Endothelial cell of umbilical vein (primary cell): ENCODE measurements at regions not wholly inside any gene's neighbourhood (a gene's known extent, or its start where the extent isn't known, plus 50 kb on each side); places are given as distances from the start of the nearest gene placed in this dataset.

ENCODE experiments used
- BruUV-seq: library from RNA; stranded (reverse); fragments of 400-500 nt; replicated peaks from 2 replicates; lab custom pipeline; 2021; lab: Mats Ljungman, UMichigan
- CTCF ChIA-PET: fragments of 300-600, 350-600 bp; sonication (Branson Sonifier 250); formaldehyde crosslinking; loops from one replicate; lab custom pipeline; 2021; ENCODE audit warnings: antibody characterized with exemption, inconsistent platforms; lab: Charles Lee
- POLR2A ChIA-PET: fragments of 300-600, 350-600 bp; sonication (Branson Sonifier 250); formaldehyde crosslinking; loops from one replicate; lab custom pipeline; 2021; ENCODE audit warnings: antibody characterized with exemption, inconsistent platforms; lab: Charles Lee
- DNase-seq: peaks from one replicate; pipeline ENCODE4 v3.0.0-alpha.2; 2011; ENCODE audit warnings: low read depth, low spot score
- FAIRE-seq: peaks from 2 replicates; lab custom pipeline; 2011; peaks lifted over from hg19 to GRCh38; lab: Jason Lieb, UNC
- H2AFZ ChIP-seq: 2 replicates; pipeline ENCODE4 v1.6.0; 2012; ENCODE audit warnings: low read depth, low read length, control low read depth, inconsistent platforms
- H3K27ac ChIP-seq: 2 replicates; pipeline ENCODE4 v1.5.1; 2011; ENCODE audit warnings: low read depth, mild to moderate bottlenecking, control low read depth, low read length, moderate library complexity; ENCODE audit not compliant: insufficient read depth
- H3K27me3 ChIP-seq, 2 experiments: 2 replicates each; pipeline versions ENCODE4 v1.6.0 to v1.6.1; 2011; ENCODE audit warnings: low read length in 2 of 2, mixed read lengths in 1 of 2; ENCODE audit not compliant: control insufficient read depth in 2 of 2, insufficient read depth in 2 of 2
- H3K36me3 ChIP-seq, 2 experiments: 2 replicates in 1 of 2; 3 replicates in 1 of 2; pipeline ENCODE4 v1.5.1; 2011; ENCODE audit warnings: low read length in 2 of 2, mild to moderate bottlenecking in 1 of 2, moderate library complexity in 1 of 2; ENCODE audit not compliant: control insufficient read depth in 2 of 2, insufficient read depth in 2 of 2; ENCODE audit errors: extremely low read depth in 1 of 2
- H3K4me1 ChIP-seq: 3 replicates; pipeline ENCODE4 v1.5.1; 2011; ENCODE audit warnings: mild to moderate bottlenecking, low read length; ENCODE audit not compliant: control insufficient read depth, insufficient read depth; ENCODE audit errors: extremely low read depth
- H3K4me2 ChIP-seq: 2 replicates; pipeline ENCODE4 v1.6.1; 2011; ENCODE audit warnings: low read length, control low read depth, mixed read lengths; ENCODE audit not compliant: insufficient read depth
- H3K4me3 ChIP-seq, 3 experiments: fragments of 200-600 bp in 1 of 3; sonication (generic), shearing (Covaris generic) in 1 of 3; replicated peaks in 1 of 3; 2 replicates each; pipeline ENCODE4 v1.5.1; 2011 to 2016; ENCODE audit warnings: control low read depth in 3 of 3, low read length in 3 of 3, mild to moderate bottlenecking in 2 of 3, inconsistent platforms in 1 of 3, low read depth in 1 of 3, moderate library complexity in 1 of 3; ENCODE audit not compliant: insufficient read depth in 1 of 3
- H3K79me2 ChIP-seq: 2 replicates; pipeline ENCODE4 v1.6.0; 2012; ENCODE audit warnings: low read length, inconsistent platforms; ENCODE audit not compliant: control insufficient read depth, insufficient read depth
- H3K9ac ChIP-seq: replicated peaks from 2 replicates; pipeline ENCODE3; 2011; ENCODE audit warnings: low read length, control low read depth; ENCODE audit not compliant: insufficient read depth; ENCODE audit errors: extremely low read depth
- H3K9me1 ChIP-seq: replicated peaks from 3 replicates; pipeline ENCODE4 v1.6.0; 2011; ENCODE audit warnings: mild to moderate bottlenecking, low read length; ENCODE audit not compliant: control insufficient read depth, insufficient read depth; ENCODE audit errors: extremely low read depth
- H3K9me3 ChIP-seq: replicated peaks from 2 replicates; pipeline ENCODE4 v1.5.1; 2012; ENCODE audit warnings: low read length, inconsistent platforms; ENCODE audit not compliant: control insufficient read depth, insufficient read depth
- H4K20me1 ChIP-seq: replicated peaks from 2 replicates; pipeline ENCODE3; 2011; ENCODE audit warnings: mild to moderate bottlenecking, low read length; ENCODE audit not compliant: control insufficient read depth, insufficient read depth; ENCODE audit errors: extremely low read depth
- EZH2 ChIP-seq: IDR thresholded peaks from 2 replicates; pipeline ENCODE4 v1.6.1; 2012; ENCODE audit warnings: borderline replicate concordance, low read depth, mild to moderate bottlenecking, moderate library complexity, low read length, inconsistent platforms; ENCODE audit not compliant: severe bottlenecking
- FOS ChIP-seq: IDR thresholded peaks from 2 replicates; pipeline ENCODE4 v1.6.1; 2011; ENCODE audit warnings: mild to moderate bottlenecking, low read length, moderate library complexity, borderline replicate concordance; ENCODE audit not compliant: insufficient read depth
- GATA2 ChIP-seq: IDR thresholded peaks from 2 replicates; pipeline ENCODE4 v1.7.0; 2011; ENCODE audit warnings: low read depth, mild to moderate bottlenecking, moderate library complexity, mixed read lengths, low read length; ENCODE audit not compliant: insufficient read length, insufficient read depth
- JUN ChIP-seq: IDR thresholded peaks from 2 replicates; pipeline ENCODE4 v1.6.1; 2011; ENCODE audit warnings: borderline replicate concordance, low read depth; ENCODE audit not compliant: insufficient read length, insufficient read depth
- MYC ChIP-seq: IDR thresholded peaks from one replicate; pipeline ENCODE4 v1.6.1; 2011; ENCODE audit warnings: mild to moderate bottlenecking, low read depth, low read length
- POLR2A ChIP-seq: IDR thresholded peaks from 2 replicates; pipeline ENCODE4 v1.6.1; 2012; ENCODE audit warnings: low read depth, mild to moderate bottlenecking, control low read depth, low read length
- POLR2AphosphoS5 ChIP-seq: IDR thresholded peaks from 2 replicates; pipeline ENCODE4 v1.6.1; 2012; ENCODE audit warnings: low read depth, mild to moderate bottlenecking, control low read depth, low read length, moderate library complexity; ENCODE audit not compliant: insufficient read depth
- dilution Hi-C: fragments of 300-500 bp; cut with MboI; formaldehyde crosslinking; loops from one replicate; pipeline ENCODE4 v1.15.0; 2019; ENCODE audit warnings: low sequenced_read_pairs; ENCODE audit not compliant: extremely low pct_ligation_motif_present
- intact Hi-C: fragments of 100-400 bp; cut with micrococcal nuclease; formaldehyde crosslinking; loops from one replicate; pipeline ENCODE4 v1.10.0; 2022
- TF ChIP-seq, protein P1 (sequence below): IDR thresholded peaks from 2 replicates; pipeline ENCODE4 v1.6.1; 2011; ENCODE audit not compliant: insufficient read depth, insufficient read length
- TF ChIP-seq, protein P2 (sequence below), 2 donors: IDR thresholded peaks; 1 replicate in 1 of 2; 2 replicates in 1 of 2; pipeline ENCODE4 v1.5.1; 2011; ENCODE audit warnings: low read length in 2 of 2, mild to moderate bottlenecking in 2 of 2, moderate library complexity in 2 of 2, control low read depth in 1 of 2, inconsistent platforms in 1 of 2, low read depth in 1 of 2; ENCODE audit not compliant: insufficient read depth in 1 of 2; ENCODE audit errors: extremely low read depth in 1 of 2

DNA sequence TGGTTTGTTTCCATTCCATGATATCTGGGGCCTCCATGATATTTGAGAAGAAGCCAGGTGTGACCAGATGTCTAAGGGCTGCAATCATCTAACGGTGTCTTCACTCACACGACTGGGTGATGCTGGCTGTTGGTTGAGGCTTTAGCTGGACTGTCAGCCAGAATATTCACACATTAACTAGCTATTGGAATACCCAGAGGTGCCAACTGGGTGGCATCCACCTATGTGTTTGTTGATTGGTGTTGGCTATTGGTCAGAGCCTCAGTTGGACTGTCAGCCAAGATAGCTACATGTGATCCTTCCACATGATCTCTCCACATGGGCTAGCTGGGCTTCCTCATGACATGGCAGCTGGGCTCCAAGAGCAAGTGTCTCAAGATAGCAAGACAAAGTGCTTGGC lies 117.4 kb downstream of the CDCA7 start:
- Histone ChIP-seq H3K27me3 (peaks cover 0 to 4% of the 10 kb centered on the region in 2 experiments), H3K4me2 (no peak overlapping the region), H3K36me3 (no peaks in the 10 kb centered on the region), H3K9ac (no peak overlapping the region), H2AFZ (no peak overlapping the region), H3K4me3 (no peak overlapping the region), H3K9me3 (no peaks in the 10 kb centered on the region), H3K79me2 (no peaks in the 10 kb centered on the region), H3K4me1 (no peaks in the 10 kb centered on the region), H3K9me1 (no peaks in the 10 kb centered on the region), H4K20me1 (no peaks in the 10 kb centered on the region), H3K27ac (no peak overlapping the region)
- FAIRE-seq (no peak), DNase-seq (no peak)
- BruUV-seq: no TSS peak
- intact Hi-C loops: no loop called here
- dilution Hi-C loops: no loop called here
- POLR2A ChIA-PET: no interaction called here
- CTCF ChIA-PET: interaction anchor here (0.6 to 1.1 kb wide), 4 partner anchors 69 to 185 kb away, joined by 3 to 4 read pairs (median 3); no protein-coding TSS in a partner anchor
- TF ChIP-seq, protein P1, sequence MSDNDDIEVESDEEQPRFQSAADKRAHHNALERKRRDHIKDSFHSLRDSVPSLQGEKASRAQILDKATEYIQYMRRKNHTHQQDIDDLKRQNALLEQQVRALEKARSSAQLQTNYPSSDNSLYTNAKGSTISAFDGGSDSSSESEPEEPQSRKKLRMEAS: no peak
- TF ChIP-seq GATA2 (no peak), POLR2A (no peak), POLR2AphosphoS5 (no peak), MYC (no peak), EZH2 (no peak), JUN (no peak), FOS (no peak)
- TF ChIP-seq, protein P2, sequence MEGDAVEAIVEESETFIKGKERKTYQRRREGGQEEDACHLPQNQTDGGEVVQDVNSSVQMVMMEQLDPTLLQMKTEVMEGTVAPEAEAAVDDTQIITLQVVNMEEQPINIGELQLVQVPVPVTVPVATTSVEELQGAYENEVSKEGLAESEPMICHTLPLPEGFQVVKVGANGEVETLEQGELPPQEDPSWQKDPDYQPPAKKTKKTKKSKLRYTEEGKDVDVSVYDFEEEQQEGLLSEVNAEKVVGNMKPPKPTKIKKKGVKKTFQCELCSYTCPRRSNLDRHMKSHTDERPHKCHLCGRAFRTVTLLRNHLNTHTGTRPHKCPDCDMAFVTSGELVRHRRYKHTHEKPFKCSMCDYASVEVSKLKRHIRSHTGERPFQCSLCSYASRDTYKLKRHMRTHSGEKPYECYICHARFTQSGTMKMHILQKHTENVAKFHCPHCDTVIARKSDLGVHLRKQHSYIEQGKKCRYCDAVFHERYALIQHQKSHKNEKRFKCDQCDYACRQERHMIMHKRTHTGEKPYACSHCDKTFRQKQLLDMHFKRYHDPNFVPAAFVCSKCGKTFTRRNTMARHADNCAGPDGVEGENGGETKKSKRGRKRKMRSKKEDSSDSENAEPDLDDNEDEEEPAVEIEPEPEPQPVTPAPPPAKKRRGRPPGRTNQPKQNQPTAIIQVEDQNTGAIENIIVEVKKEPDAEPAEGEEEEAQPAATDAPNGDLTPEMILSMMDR (IDR thresholded peaks at IDR 0.05; ENCODE audit: extremely low read depth in 1 of 2, insufficient read depth in 1 of 2, low read depth in 1 of 2, low read length in 2 of 2): no peak
